Activated CD8-positive, alpha-beta memory T cell treated with anti-CD3 and anti-CD28 coated beads, Interleukin-2, amount 50 U/mL, for 4 hours (primary cell): ENCODE measurements at regions not wholly inside any gene's neighbourhood (a gene's known extent, or its start where the extent isn't known, plus 50 kb on each side); places are given as distances from the start of the nearest gene placed in this dataset.

Experiments used
- DNase-seq: peaks from one replicate; pipeline ENCODE4 v3.0.0-alpha.2; 2020

- no peak for DNase-seq
Observed at GRCh38 chr22:47782328-47783075, 1020.1 kb downstream of the TBC1D22A start.

GRCh38 chr22:47781427-47782111, 1019.1 kb downstream of the TBC1D22A start:
- DNase-seq: no peak

DNA sequence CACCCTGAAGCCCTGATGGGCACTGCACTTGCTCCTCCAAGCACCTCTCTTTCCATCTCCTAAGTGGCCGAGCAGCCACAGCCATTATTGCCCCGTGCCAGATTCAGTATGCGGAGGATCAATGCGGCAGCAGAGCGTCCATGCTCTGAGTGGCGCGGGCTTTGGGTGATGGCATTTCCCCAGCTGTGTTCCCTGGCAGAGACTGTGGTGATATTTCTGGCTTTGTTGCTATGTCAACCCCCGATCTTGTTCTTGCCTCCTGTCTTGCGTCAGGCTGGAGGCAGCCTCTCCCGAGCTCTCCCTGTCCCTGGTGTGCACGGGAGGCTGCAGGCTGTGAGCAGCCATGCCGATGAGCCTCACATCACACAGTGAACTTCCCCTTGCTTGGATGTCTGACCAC, 1018.6 kb downstream of the TBC1D22A start:
- DNase-seq: no peak

- DNase-seq: no peak
Observed at GRCh38 chr22:47780281-47780875, 1017.9 kb downstream of the TBC1D22A start.

DNA sequence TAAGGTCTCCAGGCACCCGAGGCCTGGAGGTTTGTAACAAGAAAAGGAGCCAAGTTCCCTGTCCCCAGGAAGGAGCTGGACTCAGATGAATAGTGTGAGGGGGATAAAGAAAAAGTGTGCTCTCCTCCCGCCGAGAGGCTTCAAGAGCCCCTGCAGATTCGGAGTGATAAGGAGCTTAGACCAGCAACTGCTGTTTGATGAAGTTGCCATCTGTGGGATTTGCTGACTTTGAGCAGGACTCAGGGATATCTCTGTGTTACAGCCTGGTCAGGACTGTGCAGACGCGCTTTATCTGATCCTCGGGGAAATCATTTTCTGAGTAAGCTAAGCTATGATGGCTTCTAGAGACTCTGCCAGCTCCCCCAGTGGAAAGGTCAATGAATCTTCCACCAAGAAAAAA, 1017.0 kb downstream of the TBC1D22A start:
- DNase-seq: no peak

- no peak for DNase-seq
Observed at GRCh38 chr22:47778160-47778658, 1015.8 kb downstream of the TBC1D22A start.

DNA sequence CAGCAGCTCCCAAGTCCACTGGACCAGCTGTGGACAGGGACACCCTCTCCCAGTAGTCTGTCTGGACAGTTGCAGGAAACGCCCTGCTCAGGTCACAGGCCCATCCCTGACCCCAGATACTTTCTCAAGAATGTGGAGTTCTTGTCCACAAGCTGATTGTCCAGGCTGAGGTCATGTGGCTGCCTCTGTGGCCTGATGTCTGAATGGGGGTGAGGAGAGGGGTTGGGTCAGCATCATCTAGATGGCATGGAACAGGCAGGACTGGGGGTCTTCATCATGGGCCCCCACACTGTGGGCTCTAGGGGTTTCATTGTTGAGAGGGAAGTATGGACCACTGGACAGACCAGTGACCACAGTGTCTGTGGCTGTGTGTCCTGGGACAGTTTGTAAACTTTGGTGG, 1015.0 kb downstream of the TBC1D22A start:
- DNase-seq: no peak

GRCh38 chr22:47776329-47776728, 1013.9 kb downstream of the TBC1D22A start:
- DNase-seq: no peak

- no peak for DNase-seq
Observed at GRCh38 chr22:47775686-47776085, 1013.2 kb downstream of the TBC1D22A start.

- no peak for DNase-seq
Observed at GRCh38 chr22:47775191-47775590, 1012.7 kb downstream of the TBC1D22A start.

- no peak for DNase-seq
Observed at GRCh38 chr22:47773635-47774034, 1011.2 kb downstream of the TBC1D22A start.

GRCh38 chr22:47772864-47773263, 1010.4 kb downstream of the TBC1D22A start:
- no peak for DNase-seq

GRCh38 chr22:47769652-47770051, 1007.2 kb downstream of the TBC1D22A start:
- DNase-seq: no peak

GRCh38 chr22:47768027-47768426, 1005.6 kb downstream of the TBC1D22A start:
- no peak for DNase-seq

GRCh38 chr22:47767403-47767802, 1005.0 kb downstream of the TBC1D22A start:
- no peak for DNase-seq

- DNase-seq: no peak
Observed at GRCh38 chr22:47765757-47766156, 1003.3 kb downstream of the TBC1D22A start.

DNA sequence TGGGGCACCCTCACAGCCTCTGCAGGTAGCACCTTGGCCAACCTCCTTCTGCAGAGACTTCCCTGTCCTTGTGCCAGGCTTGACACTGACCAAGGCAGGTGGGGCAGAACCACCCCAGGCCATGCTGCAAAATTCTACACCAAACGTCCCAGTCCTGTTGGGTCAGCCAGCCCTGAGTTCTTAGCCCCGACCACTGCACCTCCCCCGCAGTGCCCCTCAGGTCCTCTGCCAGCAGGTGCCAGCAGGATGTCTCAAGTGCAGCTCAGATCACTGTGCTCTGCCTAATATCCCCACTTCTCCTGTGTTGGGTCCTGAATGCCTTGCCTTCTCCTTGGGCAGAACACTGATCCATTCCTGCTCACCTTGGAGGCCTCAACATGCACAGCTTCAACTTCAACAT, 999.7 kb downstream of the TBC1D22A start:
- DNase-seq: no peak

- no peak for DNase-seq
Observed at GRCh38 chr22:47759909-47760308, 997.5 kb downstream of the TBC1D22A start.

- no peak for DNase-seq
Observed at GRCh38 chr22:47757741-47758140, 995.3 kb downstream of the TBC1D22A start.

- no peak for DNase-seq
Observed at GRCh38 chr22:47750086-47750485, 987.6 kb downstream of the TBC1D22A start.

- no peak for DNase-seq
Observed at GRCh38 chr22:47748957-47749356, 986.5 kb downstream of the TBC1D22A start.

- DNase-seq: no peak
Observed at GRCh38 chr22:47748271-47748670, 985.8 kb downstream of the TBC1D22A start.

GRCh38 chr22:47740109-47740805, 977.8 kb downstream of the TBC1D22A start:
- no peak for DNase-seq
